GM21381 (cell line): ENCODE measurements at regions not wholly inside any gene's neighbourhood (a gene's known extent, or its start where the extent isn't known, plus 50 kb on each side); places are given as distances from the start of the nearest gene placed in this dataset.

Experiments
- ATAC-seq: cut with Tn5 transposase; IDR thresholded peaks from one replicate; pipeline ENCODE4 v1.9.1; 2021; ENCODE audit warnings: mild to moderate bottlenecking, moderate library complexity; ENCODE audit not compliant: unreplicated experiment

DNA sequence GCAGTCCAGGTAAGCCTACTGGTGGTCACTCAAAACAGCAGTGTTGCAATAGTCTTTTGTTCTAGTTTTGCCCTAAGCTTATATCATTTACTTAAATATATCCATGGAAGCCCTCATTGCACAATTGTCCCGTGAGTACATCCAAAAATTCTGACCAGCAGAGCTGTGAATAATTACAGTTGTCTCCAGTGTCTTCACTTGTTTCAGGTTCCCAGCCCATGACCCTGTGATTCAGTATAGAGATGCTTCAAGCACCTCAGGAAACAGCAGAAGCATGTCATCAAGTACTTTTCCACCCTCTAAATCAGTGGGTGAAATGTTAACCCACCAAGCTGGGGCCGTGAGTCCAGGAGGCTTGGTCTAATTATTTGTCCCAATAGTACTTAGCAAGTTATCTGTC is 214.9 kb upstream of the RPS6KA3 start:
- ATAC-seq: no peak

DNA sequence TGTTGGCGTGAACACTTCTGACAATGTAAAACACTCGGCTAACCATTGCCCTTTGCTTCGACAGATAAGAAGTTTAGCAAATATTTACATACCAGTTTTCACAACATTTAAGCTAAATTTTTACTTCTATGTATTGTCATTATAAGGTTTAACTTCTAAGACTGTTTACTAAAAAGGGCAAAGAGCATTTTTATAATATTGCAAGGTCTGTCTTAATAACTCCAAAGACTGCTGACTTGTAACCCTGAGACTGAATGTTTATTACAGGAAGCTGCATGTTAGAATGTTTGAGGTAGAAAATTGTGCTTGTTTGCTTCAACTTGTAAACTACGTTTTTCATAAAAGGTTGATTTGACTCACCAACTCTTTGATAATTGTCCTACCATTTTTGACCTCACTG is 213.2 kb upstream of the RPS6KA3 start:
- ATAC-seq: no peak

DNA sequence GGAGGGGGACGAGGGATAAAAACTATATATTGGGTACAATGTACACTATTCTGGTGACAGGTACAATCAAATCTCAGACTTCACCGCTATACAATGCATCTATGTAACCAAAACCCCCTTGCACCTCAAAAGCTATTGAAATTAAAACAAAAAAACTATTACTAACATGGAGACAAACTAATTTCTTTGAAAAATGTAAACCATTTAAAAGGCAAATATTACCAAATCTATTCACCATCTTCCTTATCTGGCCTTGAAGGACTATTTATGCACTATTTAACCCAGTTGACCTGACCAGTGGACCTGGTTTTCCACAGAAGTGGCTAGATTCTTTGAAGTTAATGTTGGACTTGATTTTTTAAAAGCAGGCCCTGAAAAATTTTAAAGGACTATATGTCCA is 212.3 kb upstream of the RPS6KA3 start:
- no peak for ATAC-seq

DNA sequence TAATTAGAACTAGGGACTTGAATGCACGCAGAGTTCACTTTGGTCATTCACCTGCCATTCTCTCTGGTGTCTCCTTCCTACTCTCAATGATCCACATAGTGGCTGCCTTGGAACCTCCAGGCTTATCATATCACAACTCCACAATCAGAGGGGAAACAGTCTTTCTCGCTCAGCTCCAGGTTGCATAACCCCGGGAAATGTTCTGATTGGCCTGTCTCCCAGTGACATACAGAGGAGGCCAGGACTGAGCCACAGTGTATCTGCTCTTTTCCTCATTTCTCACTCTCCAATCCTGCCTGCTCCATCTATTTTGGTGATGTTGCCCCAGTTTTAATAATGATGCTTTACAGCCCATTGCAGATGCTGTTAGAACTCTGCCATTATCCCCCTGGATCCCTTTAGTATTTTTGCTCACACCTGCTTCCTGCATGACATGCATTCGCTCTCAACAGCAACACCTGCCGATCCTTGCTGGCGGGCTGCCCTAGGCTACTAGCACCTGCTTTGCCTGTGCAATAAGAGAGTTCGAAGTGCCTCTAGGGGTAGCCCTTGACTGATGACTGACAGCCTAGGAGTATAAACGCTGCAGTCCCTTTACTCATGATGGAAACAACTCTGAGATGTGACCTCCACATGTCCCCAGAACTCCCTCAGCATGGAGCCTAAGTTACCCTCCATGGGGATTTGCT is 211.3 kb upstream of the RPS6KA3 start:
- no peak for ATAC-seq

DNA sequence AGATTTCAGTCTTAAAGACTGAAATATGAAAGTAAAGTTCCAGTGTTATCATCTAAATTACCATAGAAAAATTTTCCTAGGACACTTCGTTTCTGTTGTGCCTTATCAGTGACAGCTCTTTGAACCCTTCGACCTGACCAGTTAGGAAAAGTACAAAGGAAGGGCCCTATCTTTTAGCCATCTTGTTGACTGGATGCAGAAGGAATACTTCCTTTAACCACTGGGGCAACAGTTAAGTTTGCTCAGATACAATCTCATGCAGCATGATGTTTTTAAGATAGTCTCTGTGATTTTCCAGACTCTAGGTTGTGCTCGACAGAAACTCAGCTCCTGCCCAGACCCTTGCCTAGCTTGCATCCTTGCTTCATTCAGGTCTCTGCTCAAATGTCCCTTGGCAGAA is 210.5 kb upstream of the RPS6KA3 start:
- no peak for ATAC-seq

DNA sequence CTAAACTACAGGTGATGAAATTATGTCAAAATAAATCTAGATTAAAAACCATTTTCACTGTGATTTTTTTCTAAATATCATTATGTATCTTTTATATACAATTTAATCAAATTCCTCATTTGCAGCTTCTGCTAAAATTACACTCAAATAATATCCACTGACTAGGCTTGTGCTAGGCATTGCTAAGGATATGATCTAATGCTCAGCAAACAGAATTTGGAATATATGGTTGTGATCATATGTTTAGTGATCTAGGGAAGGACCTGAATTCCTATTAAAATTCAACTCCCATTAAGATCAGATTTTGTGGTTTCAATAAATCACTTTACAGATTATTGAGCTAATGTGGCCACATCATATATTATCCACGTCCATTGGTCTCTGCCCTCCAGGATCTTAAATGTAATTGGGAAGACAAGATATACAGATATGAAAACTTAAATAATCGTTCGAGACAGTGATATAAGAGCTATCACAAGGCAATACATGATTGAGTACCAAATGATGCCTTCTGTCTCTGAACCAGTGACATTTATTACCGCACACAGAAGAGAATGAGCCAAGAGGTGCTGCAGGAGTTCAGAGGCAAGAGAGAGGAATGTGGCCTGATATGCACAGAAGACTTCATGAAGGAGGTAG is 206.0 kb upstream of the RPS6KA3 start:
- no peak for ATAC-seq

DNA sequence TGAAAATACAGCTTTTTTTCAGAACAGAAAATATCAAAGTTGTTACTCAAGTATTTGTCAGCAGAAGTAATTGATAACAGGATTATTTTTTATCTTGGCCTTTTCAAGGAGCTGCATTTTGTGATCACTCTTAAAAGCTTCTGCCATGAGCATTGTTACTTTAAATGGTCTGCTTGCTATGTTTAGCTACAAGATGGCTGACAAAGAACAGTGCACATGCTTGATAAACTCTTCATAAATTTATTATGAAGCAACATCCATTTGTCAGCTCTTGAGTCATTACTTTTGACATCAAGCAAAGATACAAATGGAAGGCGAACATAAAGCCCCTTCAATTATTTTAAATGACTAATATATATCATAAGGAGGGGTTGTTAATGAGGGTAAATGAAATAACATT is 205.4 kb upstream of the RPS6KA3 start:
- ATAC-seq: no peak

DNA sequence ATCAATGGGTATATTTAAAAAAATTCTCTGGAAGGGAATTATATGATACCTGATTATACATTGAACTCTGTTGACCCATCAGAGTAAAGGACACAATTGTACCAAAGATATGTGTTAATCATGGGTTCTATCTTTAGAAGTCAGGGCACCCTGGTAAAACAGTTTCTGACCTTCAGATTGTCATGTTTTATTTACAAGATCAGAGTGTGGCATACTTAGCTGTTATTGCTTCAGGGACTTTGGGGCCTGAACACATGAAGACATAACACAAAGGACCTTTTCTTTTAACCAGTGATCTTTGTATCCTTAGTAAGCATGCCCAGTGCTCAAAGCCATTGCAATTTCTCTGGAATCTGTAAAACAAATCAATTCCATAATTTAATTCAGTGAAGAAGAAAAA is 204.8 kb upstream of the RPS6KA3 start:
- ATAC-seq: no peak

DNA sequence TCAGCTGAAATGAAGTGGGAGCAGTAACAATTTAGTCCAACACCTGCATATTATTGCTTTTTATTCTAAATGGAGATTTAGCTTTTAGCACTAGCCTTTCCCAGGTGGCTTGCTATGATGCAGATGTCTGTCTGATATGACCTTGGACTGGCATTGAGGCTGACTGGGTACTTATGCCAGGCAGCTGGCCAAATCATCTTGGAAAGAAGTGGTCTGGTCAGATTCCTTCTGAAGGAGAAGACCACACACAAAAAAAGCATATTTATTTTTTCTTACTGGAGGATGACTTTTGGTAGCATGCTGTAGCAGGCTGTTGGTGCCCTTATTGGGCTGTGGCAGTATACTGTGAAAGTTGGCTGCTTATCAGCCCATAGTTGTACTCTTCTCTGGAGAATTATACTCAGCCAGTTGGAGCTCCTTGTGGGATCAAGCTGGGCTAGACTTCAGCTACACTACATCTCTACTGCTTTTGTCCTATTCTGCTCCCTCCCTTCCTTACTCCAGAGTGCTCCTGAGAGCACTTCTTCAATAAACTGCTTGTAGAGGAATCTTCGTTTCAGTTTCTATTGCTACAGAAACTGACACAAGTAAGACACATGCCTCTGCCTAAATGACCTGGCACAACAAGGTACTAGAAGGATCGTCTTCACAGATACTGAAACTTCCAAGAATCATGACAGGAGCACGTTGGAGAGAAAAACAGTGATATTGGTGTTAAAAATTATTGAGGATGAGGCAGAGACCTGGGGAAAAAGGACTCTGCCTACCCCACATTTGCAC is 196.8 kb upstream of the RPS6KA3 start:
- no peak for ATAC-seq

DNA sequence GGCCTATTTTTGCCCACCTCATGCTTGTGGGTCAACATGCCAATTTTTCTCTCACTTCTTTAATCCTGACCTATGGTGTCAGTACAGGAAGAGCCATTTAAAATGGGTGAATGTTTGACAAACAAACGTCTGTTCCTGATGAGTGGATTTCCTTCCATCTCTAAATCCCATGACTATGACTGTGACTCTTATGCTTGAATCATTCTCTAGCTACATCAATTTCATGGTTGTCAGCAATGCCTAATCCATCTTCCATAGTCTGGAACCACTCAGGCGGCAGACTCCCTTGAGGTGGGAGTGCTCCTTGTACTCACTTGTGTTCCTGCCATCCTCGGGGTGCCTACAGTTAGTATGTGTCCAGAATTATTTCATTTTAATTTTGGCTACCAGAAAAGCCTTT is 194.9 kb upstream of the RPS6KA3 start:
- no peak for ATAC-seq

DNA sequence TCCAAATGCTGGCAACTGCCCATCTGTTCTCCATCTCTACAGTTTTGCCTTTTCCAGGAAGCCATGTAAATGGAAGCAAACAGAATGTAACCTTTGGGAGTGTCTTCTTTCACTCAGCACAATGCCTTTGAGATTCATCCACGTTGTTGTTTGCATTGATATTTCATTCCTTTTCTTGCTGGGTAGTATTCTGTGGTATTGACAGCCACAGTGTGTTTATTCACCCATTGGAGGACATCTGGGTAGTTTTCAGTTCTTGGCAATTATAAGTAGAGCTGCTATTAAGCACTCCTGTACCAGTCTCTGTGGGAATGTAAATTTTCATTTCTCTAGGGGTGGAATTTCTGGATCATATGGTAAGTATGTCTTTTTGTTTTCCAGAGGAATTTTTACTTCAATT is 194.3 kb upstream of the RPS6KA3 start:
- no peak for ATAC-seq

DNA sequence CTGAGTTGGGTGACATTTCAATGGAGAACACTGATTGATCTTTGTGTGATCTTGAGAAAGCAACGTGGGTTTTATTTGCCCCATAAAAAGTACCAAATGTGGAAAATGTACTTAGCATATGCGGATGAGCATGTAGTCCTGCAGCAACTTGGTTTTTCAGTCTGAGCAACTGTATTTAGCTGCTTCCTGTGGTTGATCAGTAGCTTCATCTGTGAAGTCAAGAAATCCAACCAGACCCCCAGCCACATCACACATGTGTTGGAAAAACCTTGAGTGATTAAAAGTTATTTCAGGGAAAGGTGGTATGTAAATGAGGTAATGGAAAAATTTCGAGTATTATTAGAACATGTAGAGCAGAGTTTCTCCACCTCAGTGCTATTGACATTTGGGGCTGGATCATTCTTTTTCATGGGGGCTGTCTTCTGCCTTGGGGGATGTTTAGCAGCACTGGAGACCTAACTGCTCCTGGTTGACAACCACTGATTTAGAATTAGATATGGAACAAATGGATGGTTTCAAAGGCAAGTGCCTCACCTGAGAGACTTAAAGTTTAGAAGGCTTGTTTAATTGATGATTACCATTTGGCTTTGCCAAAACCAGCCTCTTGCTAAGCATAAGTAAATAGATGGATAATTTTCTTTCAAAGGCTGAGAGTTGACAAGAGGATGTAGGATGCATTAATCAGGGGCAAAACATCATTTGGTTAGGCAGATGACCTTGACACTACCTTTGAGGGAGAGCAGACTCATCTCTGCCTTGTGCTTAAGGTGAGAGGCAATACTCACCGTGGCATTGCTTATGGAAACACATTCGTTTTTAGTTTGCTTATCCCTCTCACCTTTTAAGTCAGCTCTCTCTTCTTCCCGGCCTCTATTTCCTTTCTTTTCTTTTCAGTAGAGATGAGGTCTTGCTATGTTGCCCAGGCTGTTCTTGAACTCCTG is 193.0 kb upstream of the RPS6KA3 start:
- ATAC-seq: no peak

DNA sequence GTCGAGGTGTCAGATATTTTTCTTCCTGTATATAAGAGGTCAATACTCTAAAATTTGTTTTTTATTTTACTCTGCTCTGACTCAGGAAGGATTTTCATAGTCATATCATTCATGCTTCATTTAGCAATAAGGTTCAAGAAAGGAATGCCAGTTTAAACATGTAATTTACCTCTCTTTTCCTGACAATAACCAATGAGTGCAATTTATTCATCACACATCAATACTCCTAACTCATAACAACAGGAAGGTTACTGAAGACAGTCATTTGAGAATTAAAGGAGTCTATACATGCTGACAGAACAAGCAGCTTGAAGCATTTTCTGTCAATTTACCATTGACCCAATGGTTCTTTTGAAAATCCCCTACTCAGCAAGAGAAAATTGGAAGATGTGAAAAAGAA is 190.3 kb upstream of the RPS6KA3 start:
- ATAC-seq: no peak

DNA sequence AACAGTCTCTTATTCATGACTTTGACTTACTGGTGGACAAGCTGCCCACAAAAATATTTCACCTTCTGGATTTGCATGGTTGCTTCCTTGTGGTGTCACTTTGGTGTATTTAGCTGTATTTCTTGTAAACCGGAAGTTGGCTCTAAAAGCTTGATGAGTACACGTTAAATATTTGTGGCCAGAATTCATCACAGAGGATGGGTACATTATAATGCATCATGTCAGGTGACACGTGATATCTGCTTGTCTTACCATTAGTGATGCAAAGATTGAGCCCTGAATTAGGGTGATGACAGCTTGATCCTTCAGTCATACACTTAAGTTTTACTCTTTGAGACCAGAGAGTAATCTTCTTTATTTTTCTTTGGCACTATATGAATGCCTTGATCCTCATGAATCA is 188.3 kb upstream of the RPS6KA3 start:
- no peak for ATAC-seq

DNA sequence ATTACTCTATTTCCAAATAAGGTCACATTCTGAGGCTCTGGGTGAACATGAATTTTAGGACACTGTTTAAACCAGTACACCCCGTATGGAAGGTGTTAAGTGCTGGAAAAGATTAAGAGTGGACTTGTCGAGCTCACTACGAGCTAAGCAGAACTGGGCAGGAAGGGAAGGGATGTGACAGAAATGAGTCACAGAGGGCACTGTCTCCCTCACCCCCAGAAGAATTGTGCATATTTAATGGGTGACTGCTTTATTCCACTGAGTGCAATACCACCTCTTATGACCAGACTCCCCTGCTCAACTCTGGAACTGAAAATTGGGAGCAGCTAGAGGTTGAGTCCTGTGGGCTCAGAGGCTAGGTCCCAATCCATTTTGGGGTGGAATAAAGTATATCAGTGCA is 187.4 kb upstream of the RPS6KA3 start:
- no peak for ATAC-seq

DNA sequence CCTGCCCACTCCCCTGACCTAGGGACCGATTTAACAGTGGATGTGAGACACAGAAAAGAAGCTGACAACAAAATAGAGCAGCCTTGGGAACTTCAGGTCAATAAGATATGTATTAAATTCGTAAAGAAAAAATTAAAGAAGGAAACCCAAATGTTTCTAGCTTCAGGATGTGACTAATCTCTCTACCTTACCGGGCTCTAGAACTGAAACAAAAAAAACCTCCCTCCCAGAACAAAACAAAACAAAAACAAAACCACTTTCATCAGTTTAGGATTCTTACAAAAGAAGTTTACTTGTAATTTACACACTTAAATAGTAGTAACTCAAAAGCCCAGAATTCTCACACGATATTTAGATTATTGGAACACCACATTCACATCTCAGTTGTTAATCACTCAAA is 185.8 kb upstream of the RPS6KA3 start:
- peak; percentile 60 for ATAC-seq

DNA sequence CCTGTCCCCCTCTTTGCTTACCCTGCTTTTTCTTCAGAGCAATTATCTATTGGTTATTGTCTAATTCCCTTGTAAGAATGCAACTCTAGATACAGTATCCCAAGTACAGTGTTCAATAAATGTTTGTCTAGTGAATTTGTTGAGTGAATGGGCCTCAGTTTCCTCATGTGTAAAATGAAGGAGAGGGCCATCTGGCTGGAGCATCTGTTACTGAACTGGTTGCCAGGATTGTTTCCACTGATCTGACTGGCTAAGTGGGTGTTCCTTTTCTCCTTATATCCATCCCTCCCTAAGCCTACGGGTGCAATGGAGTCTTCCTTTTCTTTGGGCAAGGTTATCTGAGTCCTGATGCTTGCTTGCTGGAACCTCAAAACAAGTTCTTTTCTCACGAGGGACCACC is 185.2 kb upstream of the RPS6KA3 start:
- no peak for ATAC-seq

DNA sequence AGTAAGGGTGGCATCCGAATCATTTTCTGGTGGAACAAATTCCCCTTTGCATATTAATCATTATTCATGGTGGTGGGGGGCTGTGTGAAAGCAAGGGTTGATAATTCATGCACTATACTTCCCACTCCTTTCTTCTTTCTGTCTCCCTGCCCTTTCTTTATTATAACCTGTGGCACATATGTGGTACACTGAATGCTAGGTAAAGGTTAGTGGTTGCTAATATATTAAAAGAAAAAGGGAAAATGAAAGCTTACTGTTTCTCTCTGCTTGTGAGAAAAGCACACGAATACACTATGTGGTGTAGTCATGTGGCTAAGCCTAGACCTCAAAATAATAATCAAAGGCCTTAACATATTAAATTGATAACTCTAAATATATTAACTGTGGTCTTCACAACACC is 178.4 kb upstream of the RPS6KA3 start:
- no peak for ATAC-seq

DNA sequence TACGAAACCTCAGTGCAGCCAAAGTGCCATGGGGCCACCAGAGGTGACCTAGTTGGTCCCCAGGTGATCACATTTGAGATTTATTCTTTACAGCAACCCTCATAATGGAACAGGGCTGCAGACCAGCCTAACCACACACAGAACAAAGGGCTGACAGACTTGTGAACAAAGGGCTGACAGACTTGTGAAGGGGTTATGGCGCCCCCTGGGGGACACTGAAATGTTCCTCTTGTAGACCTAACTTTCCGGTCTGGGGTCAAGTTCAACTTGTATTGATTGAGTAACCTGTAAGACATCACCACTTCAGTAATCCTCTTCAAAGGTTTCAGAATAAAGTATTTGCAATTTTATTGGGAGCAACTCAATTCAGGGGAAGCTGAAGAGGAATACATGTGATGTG is 175.9 kb upstream of the RPS6KA3 start:
- ATAC-seq: peak; percentile 63

DNA sequence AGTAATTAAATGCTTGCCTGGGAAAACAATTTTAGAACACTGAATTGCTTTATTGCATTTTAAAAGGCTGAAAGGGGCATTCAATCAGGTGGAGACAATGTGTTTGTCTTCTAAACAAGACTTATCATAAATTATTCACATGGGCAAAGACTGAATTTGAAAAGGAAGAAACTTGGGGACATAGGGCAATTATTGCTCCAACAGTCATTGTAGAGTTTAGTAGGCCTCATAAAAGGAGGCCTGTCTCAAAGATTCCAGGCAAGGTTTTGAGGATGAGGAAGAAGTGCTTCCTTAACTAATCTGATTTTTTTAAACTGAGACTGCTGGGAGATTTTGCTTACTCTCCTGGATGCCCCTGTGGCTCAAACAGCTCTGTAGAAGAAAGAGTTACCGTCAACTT is 174.4 kb upstream of the RPS6KA3 start:
- no peak for ATAC-seq

DNA sequence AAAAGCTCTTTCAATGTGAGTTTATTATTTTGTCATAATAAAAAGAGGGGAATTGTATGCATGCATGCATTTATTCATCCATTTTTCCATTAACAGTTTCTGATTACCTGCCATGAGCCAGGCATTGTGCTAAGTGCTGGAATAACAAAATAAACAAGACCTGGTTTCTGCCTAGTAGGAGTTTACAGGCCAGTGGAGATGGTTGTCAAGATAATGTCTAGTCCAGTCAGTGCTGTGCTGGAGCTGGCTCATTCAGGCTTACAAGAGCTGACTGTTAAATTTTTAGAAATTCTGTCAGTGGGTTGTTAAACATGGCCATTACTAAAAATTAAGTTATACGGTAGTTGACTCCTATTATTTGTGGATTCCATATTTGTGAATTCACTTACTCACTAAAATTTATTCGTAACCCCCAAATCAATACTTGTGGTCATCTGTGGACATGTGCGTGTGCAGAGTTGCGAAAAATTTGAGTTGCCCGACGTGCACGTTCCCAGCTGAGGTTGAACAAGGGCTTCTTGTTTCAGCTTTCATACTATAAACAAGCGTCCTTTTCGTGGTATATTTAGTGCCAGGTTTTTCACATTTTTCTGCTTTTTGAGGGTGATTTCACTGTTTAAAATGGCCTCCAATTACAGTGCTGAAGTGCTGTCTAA is 172.3 kb upstream of the RPS6KA3 start:
- ATAC-seq: no peak
